ENCODE measurements at regions not wholly inside any gene's neighbourhood (a gene's known extent, or its start where the extent isn't known, plus 50 kb on each side); places are given as distances from the start of the nearest gene placed in this dataset.

DNA sequence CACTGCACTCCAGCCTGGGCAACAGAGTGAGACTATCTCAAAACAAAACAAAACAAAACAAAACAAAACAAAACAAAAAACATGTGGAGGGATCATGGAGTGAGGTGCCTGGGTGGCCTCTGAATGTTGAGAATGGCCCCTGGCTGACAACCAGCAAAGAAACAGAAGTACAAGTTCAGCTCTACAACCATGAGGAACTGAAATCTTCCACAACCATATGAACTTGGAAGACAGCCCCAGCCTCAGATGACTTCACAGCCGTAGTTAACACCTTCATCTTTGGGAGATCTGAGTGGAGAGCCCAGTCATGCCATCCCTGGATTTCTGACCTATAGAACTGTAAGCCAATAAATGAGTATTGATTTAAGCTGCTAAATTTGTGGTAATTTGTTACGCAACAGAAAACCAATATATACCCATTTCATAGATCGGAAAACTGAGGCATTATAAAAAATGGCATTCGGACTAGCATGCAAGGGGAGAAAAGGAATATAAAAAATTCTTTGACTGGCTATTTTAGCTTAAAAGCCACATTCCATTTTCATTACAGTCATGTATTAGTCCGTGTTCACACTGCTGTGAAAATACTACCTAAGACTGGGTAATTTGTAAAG lies 138.7 kb upstream of the RAPGEF2 start:
- no peak for TF ChIP-seq POLR2A (IDR thresholded peaks at IDR 0.05)
- TF ChIP-seq, protein P1, sequence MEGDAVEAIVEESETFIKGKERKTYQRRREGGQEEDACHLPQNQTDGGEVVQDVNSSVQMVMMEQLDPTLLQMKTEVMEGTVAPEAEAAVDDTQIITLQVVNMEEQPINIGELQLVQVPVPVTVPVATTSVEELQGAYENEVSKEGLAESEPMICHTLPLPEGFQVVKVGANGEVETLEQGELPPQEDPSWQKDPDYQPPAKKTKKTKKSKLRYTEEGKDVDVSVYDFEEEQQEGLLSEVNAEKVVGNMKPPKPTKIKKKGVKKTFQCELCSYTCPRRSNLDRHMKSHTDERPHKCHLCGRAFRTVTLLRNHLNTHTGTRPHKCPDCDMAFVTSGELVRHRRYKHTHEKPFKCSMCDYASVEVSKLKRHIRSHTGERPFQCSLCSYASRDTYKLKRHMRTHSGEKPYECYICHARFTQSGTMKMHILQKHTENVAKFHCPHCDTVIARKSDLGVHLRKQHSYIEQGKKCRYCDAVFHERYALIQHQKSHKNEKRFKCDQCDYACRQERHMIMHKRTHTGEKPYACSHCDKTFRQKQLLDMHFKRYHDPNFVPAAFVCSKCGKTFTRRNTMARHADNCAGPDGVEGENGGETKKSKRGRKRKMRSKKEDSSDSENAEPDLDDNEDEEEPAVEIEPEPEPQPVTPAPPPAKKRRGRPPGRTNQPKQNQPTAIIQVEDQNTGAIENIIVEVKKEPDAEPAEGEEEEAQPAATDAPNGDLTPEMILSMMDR (IDR thresholded peaks at IDR 0.05): no peak

Data from prostate gland (tissue), 2 donors.